ENCODE measurements at regions not wholly inside any gene's neighbourhood (a gene's known extent, or its start where the extent isn't known, plus 50 kb on each side); places are given as distances from the start of the nearest gene placed in this dataset.
"Not testable (repeated sequence)": the region's sequence is repeated elsewhere in the genome, so short reads cannot be mapped to it uniquely, and the experiment has no call there.

- H3K9me2 ChIP-seq (replicated peaks; ENCODE audit: insufficient read depth): no peaks in the 10 kb centered on the region
- no peak for DNase-seq (ENCODE audit: low spot score)
- H2AFZ ChIP-seq: no peak overlapping the region
- H3K27ac ChIP-seq: no peak overlapping the region
- H4K20me1 ChIP-seq (ENCODE audit: insufficient read depth, poor library complexity, severe bottlenecking): no peaks in the 10 kb centered on the region
- no peaks in the 10 kb centered on the region for H3K27me3 ChIP-seq
- no peaks in the 10 kb centered on the region for H3K79me2 ChIP-seq
- H3K4me1 ChIP-seq (ENCODE audit: insufficient read depth): no peaks in the 10 kb centered on the region
- no peak for TF ChIP-seq EZH2phosphoT487 (IDR thresholded peaks at IDR 0.05; ENCODE audit: low read depth, severe bottlenecking, unreplicated experiment)
- TF ChIP-seq EZH2 (IDR thresholded peaks at IDR 0.05; ENCODE audit: borderline replicate concordance): no peak
- no peak for TF ChIP-seq CTCF (IDR thresholded peaks at IDR 0.05; ENCODE audit: poor library complexity)
- H3K36me3 ChIP-seq (replicated peaks; ENCODE audit: insufficient read depth, low read depth): no peaks in the 10 kb centered on the region
- no peak overlapping the region for H3K4me3 ChIP-seq
- no peaks in the 10 kb centered on the region for H3K9me3 ChIP-seq (ENCODE audit: low read depth)
- WGBS (ENCODE audit: low lambda C conversion rate, missing lambda C conversion rate): 92% methylated on average over 3 of the region's 3 CpGs
- H3K4me2 ChIP-seq: no peak overlapping the region
Measured at GRCh38 chr2:220753486-220753885, 818.6 kb downstream of the EPHA4 start.

- no peaks in the 10 kb centered on the region for H4K20me1 ChIP-seq (ENCODE audit: insufficient read depth, poor library complexity, severe bottlenecking)
- DNase-seq (ENCODE audit: low spot score): no peak
- no peaks in the 10 kb centered on the region for H3K9me3 ChIP-seq (ENCODE audit: low read depth)
- no peaks in the 10 kb centered on the region for H3K4me1 ChIP-seq (ENCODE audit: insufficient read depth)
- no peak overlapping the region for H3K27ac ChIP-seq
- H3K79me2 ChIP-seq: no peaks in the 10 kb centered on the region
- WGBS (ENCODE audit: low lambda C conversion rate, missing lambda C conversion rate): 94% methylated on average over 6 of the region's 6 CpGs
- no peaks in the 10 kb centered on the region for H3K27me3 ChIP-seq
- no peak overlapping the region for H3K4me2 ChIP-seq
- H3K4me3 ChIP-seq: no peak overlapping the region
- TF ChIP-seq CTCF (IDR thresholded peaks at IDR 0.05; ENCODE audit: poor library complexity) (no peak), EZH2phosphoT487 (IDR thresholded peaks at IDR 0.05; ENCODE audit: low read depth, severe bottlenecking, unreplicated experiment) (no peak), EZH2 (IDR thresholded peaks at IDR 0.05; ENCODE audit: borderline replicate concordance) (no peak)
- no peaks in the 10 kb centered on the region for H3K9me2 ChIP-seq (replicated peaks; ENCODE audit: insufficient read depth)
- H2AFZ ChIP-seq: no peak overlapping the region
- no peaks in the 10 kb centered on the region for H3K36me3 ChIP-seq (replicated peaks; ENCODE audit: insufficient read depth, low read depth)
Measured at GRCh38 chr2:220756653-220757052, 815.5 kb downstream of the EPHA4 start.

- not testable (repeated sequence) for H3K27me3 ChIP-seq; DNase-seq (ENCODE audit: low spot score); H3K9me2 ChIP-seq (replicated peaks; ENCODE audit: insufficient read depth); H3K4me2 ChIP-seq; H4K20me1 ChIP-seq (ENCODE audit: insufficient read depth, poor library complexity, severe bottlenecking); H3K27ac ChIP-seq; H3K79me2 ChIP-seq; H3K4me1 ChIP-seq (ENCODE audit: insufficient read depth); H3K9me3 ChIP-seq (ENCODE audit: low read depth); H3K4me3 ChIP-seq; H3K36me3 ChIP-seq (replicated peaks; ENCODE audit: insufficient read depth, low read depth); H2AFZ ChIP-seq
- 91% methylated on average over 5 of the region's 5 CpGs for WGBS (ENCODE audit: low lambda C conversion rate, missing lambda C conversion rate)
Measured at GRCh38 chr2:220758376-220758775, 813.7 kb downstream of the EPHA4 start.

- Histone ChIP-seq H3K9me3 (ENCODE audit: low read depth) (no peaks in the 10 kb centered on the region), H3K27ac (no peak overlapping the region), H3K4me1 (ENCODE audit: insufficient read depth) (no peaks in the 10 kb centered on the region), H3K36me3 (replicated peaks; ENCODE audit: insufficient read depth, low read depth) (no peaks in the 10 kb centered on the region), H4K20me1 (ENCODE audit: insufficient read depth, poor library complexity, severe bottlenecking) (no peaks in the 10 kb centered on the region), H3K79me2 (no peaks in the 10 kb centered on the region), H3K9me2 (replicated peaks; ENCODE audit: insufficient read depth) (no peaks in the 10 kb centered on the region), H2AFZ (no peak overlapping the region), H3K4me2 (no peak overlapping the region), H3K27me3 (no peaks in the 10 kb centered on the region), H3K4me3 (no peak overlapping the region)
- 64% methylated on average over 5 of the region's 5 CpGs for WGBS (ENCODE audit: low lambda C conversion rate, missing lambda C conversion rate)
- no peak for DNase-seq (ENCODE audit: low spot score)
- no peak for TF ChIP-seq CTCF (IDR thresholded peaks at IDR 0.05; ENCODE audit: poor library complexity)
- TF ChIP-seq EZH2phosphoT487 (IDR thresholded peaks at IDR 0.05; ENCODE audit: low read depth, severe bottlenecking, unreplicated experiment): no peak
- no peak for TF ChIP-seq EZH2 (IDR thresholded peaks at IDR 0.05; ENCODE audit: borderline replicate concordance)
Measured at GRCh38 chr2:220764171-220764570, 807.9 kb downstream of the EPHA4 start.

All from hepatocyte (in vitro differentiated cells).